ENCODE measurements at regions not wholly inside any gene's neighbourhood (a gene's known extent, or its start where the extent isn't known, plus 50 kb on each side); places are given as distances from the start of the nearest gene placed in this dataset.

DNA sequence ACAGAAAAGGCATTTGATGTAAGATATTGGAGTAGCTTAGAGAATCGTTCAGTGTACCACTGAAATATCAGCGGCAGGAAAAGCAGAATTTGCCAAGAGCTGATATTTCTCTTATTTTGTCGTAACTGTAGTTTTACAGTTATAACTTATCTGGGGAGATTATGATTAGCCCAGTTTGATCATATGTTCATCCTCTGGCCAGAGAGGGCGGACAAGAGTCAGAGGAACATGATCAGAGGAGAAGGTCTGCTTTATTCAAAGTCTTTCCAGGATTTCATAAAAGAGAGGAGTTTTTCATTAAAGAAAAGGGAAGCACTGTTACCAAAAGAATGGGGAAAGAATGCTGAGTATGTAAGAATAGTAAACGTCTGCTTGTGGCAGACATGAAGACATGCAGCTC lies 1655.6 kb downstream of the DPP10 start:
- no peak overlapping the region for H3K4me3 ChIP-seq (replicated peaks; ENCODE audit: low read depth, low read length)
- TF ChIP-seq, protein P1, sequence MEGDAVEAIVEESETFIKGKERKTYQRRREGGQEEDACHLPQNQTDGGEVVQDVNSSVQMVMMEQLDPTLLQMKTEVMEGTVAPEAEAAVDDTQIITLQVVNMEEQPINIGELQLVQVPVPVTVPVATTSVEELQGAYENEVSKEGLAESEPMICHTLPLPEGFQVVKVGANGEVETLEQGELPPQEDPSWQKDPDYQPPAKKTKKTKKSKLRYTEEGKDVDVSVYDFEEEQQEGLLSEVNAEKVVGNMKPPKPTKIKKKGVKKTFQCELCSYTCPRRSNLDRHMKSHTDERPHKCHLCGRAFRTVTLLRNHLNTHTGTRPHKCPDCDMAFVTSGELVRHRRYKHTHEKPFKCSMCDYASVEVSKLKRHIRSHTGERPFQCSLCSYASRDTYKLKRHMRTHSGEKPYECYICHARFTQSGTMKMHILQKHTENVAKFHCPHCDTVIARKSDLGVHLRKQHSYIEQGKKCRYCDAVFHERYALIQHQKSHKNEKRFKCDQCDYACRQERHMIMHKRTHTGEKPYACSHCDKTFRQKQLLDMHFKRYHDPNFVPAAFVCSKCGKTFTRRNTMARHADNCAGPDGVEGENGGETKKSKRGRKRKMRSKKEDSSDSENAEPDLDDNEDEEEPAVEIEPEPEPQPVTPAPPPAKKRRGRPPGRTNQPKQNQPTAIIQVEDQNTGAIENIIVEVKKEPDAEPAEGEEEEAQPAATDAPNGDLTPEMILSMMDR (IDR thresholded peaks at IDR 0.05; ENCODE audit: low read length, missing control alignments), result no peak
- DNase-seq (ENCODE audit: low read depth), result no peak

DNA sequence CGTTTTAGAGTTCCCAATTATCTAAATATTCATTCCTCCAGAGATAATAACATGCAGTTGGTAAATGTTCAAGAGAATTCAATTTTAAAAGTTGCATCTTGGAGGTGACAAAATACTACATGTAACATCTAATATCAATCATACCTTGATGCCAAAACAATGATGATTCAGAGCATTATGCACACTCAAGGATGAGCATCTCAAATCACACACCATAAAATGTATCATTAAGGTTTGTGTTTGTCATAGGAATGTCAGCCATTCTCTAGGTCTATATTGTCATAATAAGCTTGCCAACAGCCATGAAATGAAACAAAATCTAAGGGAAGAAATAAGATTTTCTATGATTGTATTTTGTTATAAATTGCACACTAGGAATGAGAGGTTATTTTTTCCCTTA lies 1667.0 kb downstream of the DPP10 start:
- TF ChIP-seq, protein P1 (IDR thresholded peaks at IDR 0.05; ENCODE audit: low read length, missing control alignments), result no peak
- H3K4me3 ChIP-seq (replicated peaks; ENCODE audit: low read depth, low read length), result no peak overlapping the region
- no peak for DNase-seq (ENCODE audit: low read depth)

DNA sequence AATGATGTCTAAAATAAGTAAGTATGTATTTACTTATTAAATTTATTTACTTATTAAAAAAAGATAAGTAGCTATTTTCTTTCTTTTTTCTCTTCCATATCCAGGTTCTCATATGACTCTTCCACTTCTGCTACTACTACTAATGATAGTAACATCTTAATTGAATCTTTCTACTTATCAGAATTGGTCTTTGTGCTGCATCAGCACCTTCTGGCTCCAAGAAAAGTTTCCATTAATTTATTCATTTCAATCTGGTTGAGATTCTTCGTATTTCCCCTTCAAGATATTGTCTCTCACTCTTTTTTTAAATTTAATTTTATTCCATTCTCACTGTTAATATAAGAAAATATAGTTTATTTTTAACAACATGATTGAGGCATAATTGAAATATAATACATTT lies 1675.4 kb downstream of the DPP10 start:
- TF ChIP-seq, protein P1 (IDR thresholded peaks at IDR 0.05; ENCODE audit: low read length, missing control alignments), result no peak
- no peak overlapping the region for H3K4me3 ChIP-seq (replicated peaks; ENCODE audit: low read depth, low read length)
- no peak for DNase-seq (ENCODE audit: low read depth)

DNA sequence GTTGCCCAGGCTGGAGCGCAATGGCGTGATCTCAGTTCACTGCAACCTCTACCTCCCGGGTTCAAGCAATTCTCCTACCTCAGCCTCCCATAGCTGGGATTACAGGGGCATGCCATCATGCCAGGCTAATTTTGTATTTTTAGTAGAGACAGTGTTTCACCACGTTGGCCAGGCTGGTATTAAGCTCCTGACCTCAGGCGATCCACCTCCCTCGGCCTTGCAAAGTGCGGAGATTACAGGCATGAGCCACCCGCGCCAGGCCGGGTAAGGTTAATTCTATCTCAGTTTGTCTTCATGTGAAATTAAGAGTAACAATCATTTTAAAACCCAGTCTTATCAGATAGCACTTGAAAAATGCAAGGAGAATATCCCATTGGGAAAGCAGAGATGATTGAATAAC lies 1681.7 kb upstream of the DDX18 start:
- H3K4me3 ChIP-seq (replicated peaks; ENCODE audit: low read depth, low read length), result no peak overlapping the region
- DNase-seq (ENCODE audit: low read depth), result no peak
- TF ChIP-seq, protein P1 (IDR thresholded peaks at IDR 0.05; ENCODE audit: low read length, missing control alignments), result no peak

DNA sequence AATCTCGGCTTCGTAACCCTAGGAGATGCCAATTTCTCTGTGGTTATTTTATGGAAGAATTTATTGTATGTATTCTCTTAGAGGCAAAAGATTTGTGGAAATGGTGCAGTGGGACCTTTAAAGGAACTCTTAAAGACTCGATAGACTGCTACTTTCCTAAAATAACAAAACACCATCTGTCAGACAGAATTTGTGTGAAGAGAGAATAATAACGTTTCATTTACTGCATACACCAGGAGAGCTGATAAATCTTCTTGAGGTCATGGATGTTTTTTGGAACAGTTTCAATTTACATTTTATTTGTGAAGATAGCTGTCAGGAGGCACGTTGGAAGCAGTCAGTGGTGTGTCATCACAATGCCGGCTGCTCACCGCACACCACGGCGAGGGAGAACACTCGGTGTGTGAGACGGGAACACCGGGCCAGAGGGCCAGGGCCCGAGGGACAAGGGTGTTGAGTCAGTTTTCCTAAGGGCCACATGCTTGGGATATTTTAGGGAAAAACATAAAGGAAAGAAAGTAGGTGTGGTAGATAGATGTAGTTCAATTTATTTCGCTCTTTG lies 1681.0 kb upstream of the DDX18 start:
- no peak overlapping the region for H3K4me3 ChIP-seq (replicated peaks; ENCODE audit: low read depth, low read length)
- no peak for DNase-seq (ENCODE audit: low read depth)
- TF ChIP-seq, protein P1 (IDR thresholded peaks at IDR 0.05; ENCODE audit: low read length, missing control alignments), result no peak

DNA sequence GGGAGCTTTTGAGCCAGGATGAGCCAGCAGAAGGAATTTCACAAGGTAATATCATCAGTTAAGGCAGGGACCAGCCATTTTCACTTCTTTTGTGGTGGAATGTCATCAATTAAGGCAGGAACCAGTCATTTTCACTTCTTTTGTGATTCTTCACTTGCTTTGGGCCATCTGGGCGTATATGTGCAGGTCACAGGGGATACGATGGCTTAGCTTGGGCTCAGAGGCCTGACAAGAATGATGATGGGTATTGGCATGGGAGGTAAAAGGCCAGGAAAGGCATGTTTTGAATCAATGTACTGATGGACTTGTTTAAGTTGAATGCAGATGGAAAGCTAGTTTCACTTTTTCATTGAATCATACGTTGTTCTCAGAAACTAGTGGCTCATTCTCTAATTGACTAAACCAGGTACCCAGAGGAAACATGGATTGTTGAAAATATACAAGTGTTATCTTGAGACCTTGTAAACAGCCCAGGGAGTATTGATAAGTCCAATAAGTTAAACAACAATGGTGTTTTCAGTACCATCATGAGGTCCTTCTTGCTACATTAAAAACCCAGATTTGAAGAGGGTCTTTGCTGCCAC lies 1672.5 kb upstream of the DDX18 start:
- no peak overlapping the region for H3K4me3 ChIP-seq (replicated peaks; ENCODE audit: low read depth, low read length)
- DNase-seq (ENCODE audit: low read depth), result no peak
- TF ChIP-seq, protein P1 (IDR thresholded peaks at IDR 0.05; ENCODE audit: low read length, missing control alignments), result no peak

DNA sequence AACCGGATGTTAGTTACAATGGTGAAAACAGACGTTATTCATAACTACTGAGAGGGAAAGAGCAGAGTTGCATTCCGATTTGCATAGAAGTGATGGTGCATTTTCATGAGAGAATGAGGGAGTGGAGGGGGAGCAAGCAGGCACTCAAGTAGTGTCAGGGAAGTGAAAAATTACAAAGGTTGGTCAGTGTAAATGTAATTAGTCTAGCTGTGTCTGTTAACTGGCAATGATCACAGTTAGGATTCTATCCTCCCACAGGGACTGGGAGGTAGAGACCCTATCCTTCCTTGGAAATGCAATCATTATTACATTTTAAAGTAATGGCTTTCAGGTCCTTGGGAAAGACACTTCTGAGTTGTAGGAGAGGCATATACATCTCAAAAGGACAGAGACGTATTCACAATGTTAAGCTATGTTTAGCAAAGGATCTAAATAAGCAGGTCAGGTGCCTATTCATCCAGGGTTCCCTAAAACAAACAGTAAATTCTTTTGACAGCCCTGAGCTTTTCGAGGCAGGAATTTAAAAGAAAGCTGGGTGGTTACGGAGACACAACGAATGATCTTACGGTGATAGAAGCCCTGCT lies 1671.8 kb upstream of the DDX18 start:
- TF ChIP-seq, protein P1 (IDR thresholded peaks at IDR 0.05; ENCODE audit: low read length, missing control alignments), result no peak
- no peak overlapping the region for H3K4me3 ChIP-seq (replicated peaks; ENCODE audit: low read depth, low read length)
- DNase-seq (ENCODE audit: low read depth), result no peak

All from fibroblast of pulmonary artery (primary cell).